CD4-positive, alpha-beta T cell (primary cell): ENCODE measurements at regions not wholly inside any gene's neighbourhood (a gene's known extent, or its start where the extent isn't known, plus 50 kb on each side); places are given as distances from the start of the nearest gene placed in this dataset.

Source experiments
- ATAC-seq: fragments of 200-7000 bp; cut with Tn5 transposase; one replicate; pipeline ENCODE4 v1.10.0; 2022; ENCODE audit warnings: mild to moderate bottlenecking; ENCODE audit not compliant: poor library complexity
- CTCF ChIA-PET: fragments of 350-600 bp; sonication (Branson Sonifier 250); formaldehyde crosslinking; loops from one replicate; lab custom pipeline; 2021; ENCODE audit warnings: antibody characterized with exemption, inconsistent platforms; lab: Charles Lee
- POLR2A ChIA-PET: fragments of 350-600 bp; sonication (Branson Sonifier 250); formaldehyde crosslinking; loops from one replicate; lab custom pipeline; 2021; ENCODE audit warnings: antibody characterized with exemption, inconsistent platforms; lab: Charles Lee
- DNase-seq, 14 experiments: peaks; one replicate each; pipeline ENCODE4 v3.0.0-alpha.2; 2013 to 2020; ENCODE audit warnings: mixed read lengths in 2 of 14
- H3K27ac ChIP-seq, 2 donors: one replicate each; pipeline versions ENCODE4 v1.5.1 to v1.7.0; 2013; ENCODE audit warnings: low read length in 2 of 2, low read depth in 1 of 2, mild to moderate bottlenecking in 1 of 2
- H3K27me3 ChIP-seq, 2 experiments: 1 replicate in 1 of 2; 2 replicates in 1 of 2; pipeline versions ENCODE4 v1.6.1 to v1.7.0; 2013; ENCODE audit warnings: low read length in 2 of 2, control low read depth in 1 of 2, mild to moderate bottlenecking in 1 of 2, moderate library complexity in 1 of 2; ENCODE audit not compliant: insufficient read depth in 2 of 2, control insufficient read depth in 1 of 2
- H3K36me3 ChIP-seq: one replicate; pipeline ENCODE4 v1.6.1; 2013; ENCODE audit warnings: low read length, control low read depth; ENCODE audit not compliant: insufficient read depth
- H3K4me1 ChIP-seq: one replicate; pipeline ENCODE4 v1.6.1; 2013; ENCODE audit warnings: low read length, control low read depth; ENCODE audit not compliant: insufficient read depth
- H3K4me3 ChIP-seq: one replicate; pipeline ENCODE4 v1.5.1; 2013; ENCODE audit warnings: mild to moderate bottlenecking, low read length, moderate library complexity
- H3K9me3 ChIP-seq, 2 experiments: 1 replicate in 1 of 2; 2 replicates in 1 of 2; pipeline versions ENCODE4 v1.6.1 to v1.7.0; 2013; ENCODE audit warnings: low read length in 2 of 2, mild to moderate bottlenecking in 2 of 2, control low read depth in 1 of 2, moderate library complexity in 1 of 2; ENCODE audit not compliant: control insufficient read depth in 1 of 2, insufficient read depth in 1 of 2
- H3K27ac Mint-ChIP-seq: one replicate; pipeline ENCODE4 v1.8.0; 2020; ENCODE audit warnings: mixed read lengths
- H3K27me3 Mint-ChIP-seq: one replicate; pipeline ENCODE4 v1.8.0; 2021; ENCODE audit warnings: mixed read lengths
- H3K36me3 Mint-ChIP-seq: one replicate; pipeline ENCODE4 v1.8.0; 2021; ENCODE audit warnings: low read depth, mixed read lengths
- H3K4me1 Mint-ChIP-seq: one replicate; pipeline ENCODE4 v1.8.0; 2021; ENCODE audit warnings: low read depth, mixed read lengths
- H3K4me3 Mint-ChIP-seq: one replicate; pipeline ENCODE4 v1.8.0; 2020; ENCODE audit warnings: mild to moderate bottlenecking, mixed read lengths
- H3K9me3 Mint-ChIP-seq: one replicate; pipeline ENCODE4 v1.8.0; 2020; ENCODE audit warnings: mixed read lengths
- intact Hi-C, 2 experiments: fragments of 100-400 bp; cut with DNase I in 1 of 2; cut with micrococcal nuclease in 1 of 2; formaldehyde crosslinking; loops; one replicate each; pipeline versions ENCODE4 v1.15.1 to v1.9.0; 2023 to 2025; cut with DNase I, micrococcal nuclease
- TF ChIP-seq, protein P1 (sequence below): fragments of 200-600 bp; IDR thresholded peaks from one replicate; pipeline ENCODE4 v1.8.0; 2022; ENCODE audit warnings: antibody characterized with exemption, mild to moderate bottlenecking

DNA sequence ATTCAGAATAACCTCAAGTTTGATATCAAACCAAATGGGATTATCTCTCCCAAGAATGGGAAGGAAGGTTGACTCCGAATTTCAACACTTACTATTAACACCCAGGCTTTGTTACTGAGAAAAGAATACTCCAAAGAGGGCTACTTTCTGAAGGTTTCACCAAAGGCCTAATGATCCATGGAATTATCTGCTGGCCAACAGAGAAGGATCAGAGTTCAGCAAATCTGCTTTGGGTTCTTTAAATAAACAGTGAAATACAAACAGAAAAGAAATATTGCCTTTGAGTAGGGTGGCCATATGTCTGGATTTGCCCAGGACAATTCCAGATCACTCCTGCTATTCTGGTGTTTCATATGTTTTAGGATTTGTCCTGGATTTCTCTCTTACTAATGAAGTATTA, 564.5 kb upstream of the PSMD7 start:
- Histone ChIP-seq H3K36me3 (no peaks in the 10 kb centered on the region), H3K27me3 (no peaks in the 10 kb centered on the region), H3K9me3 (peaks cover 0 to 7% of the 10 kb centered on the region in 2 experiments), H3K4me3 (no peak overlapping the region), H3K27ac (no peak overlapping the region), H3K4me1 (no peaks in the 10 kb centered on the region)
- peaks cover 5% of the 10 kb centered on the region for H3K9me3 Mint-ChIP-seq
- CTCF ChIA-PET: no interaction called here
- H3K4me3 Mint-ChIP-seq: no peak overlapping the region
- TF ChIP-seq, protein P1, sequence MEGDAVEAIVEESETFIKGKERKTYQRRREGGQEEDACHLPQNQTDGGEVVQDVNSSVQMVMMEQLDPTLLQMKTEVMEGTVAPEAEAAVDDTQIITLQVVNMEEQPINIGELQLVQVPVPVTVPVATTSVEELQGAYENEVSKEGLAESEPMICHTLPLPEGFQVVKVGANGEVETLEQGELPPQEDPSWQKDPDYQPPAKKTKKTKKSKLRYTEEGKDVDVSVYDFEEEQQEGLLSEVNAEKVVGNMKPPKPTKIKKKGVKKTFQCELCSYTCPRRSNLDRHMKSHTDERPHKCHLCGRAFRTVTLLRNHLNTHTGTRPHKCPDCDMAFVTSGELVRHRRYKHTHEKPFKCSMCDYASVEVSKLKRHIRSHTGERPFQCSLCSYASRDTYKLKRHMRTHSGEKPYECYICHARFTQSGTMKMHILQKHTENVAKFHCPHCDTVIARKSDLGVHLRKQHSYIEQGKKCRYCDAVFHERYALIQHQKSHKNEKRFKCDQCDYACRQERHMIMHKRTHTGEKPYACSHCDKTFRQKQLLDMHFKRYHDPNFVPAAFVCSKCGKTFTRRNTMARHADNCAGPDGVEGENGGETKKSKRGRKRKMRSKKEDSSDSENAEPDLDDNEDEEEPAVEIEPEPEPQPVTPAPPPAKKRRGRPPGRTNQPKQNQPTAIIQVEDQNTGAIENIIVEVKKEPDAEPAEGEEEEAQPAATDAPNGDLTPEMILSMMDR: no peak
- DNase-seq (no peak), ATAC-seq (no peak)
- H3K36me3 Mint-ChIP-seq: no peaks in the 10 kb centered on the region
- H3K4me1 Mint-ChIP-seq: no peaks in the 10 kb centered on the region
- POLR2A ChIA-PET: no interaction called here
- no peaks in the 10 kb centered on the region for H3K27me3 Mint-ChIP-seq
- intact Hi-C loops: no loop called here
- H3K27ac Mint-ChIP-seq: no peak overlapping the region

DNA sequence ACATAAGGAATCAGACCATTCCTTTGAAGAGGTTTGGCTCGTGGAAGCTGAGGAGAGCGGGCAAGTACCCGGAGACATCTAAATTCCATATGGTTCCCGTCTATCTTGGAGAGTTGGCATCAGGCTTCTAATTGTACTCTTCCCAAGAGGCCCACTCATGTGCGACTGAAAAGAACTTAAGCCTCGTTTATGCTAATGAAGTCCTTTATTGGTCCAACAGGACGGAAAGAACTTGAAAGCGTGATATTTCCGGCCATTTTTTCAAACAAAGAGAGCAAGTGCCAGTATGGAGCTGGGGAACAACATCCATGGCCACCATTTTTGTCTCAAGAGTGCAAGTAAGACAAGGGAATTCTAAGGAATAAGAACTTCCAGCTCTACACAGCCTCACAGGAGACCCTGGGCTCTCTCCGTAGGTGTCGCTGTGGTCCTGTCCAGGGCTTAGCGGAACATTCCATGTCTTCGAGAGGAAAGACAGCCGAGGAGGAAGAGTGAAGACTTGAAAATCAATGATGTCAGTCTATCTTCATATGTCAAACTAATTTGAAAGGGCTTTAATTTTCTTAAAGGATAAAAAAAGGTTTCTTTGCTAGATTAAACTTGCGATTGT, 566.0 kb upstream of the PSMD7 start:
- Mint-ChIP-seq H3K9me3 (peaks cover 5% of the 10 kb centered on the region), H3K27ac (no peak overlapping the region), H3K27me3 (no peaks in the 10 kb centered on the region), H3K36me3 (no peaks in the 10 kb centered on the region), H3K4me3 (no peak overlapping the region), H3K4me1 (no peaks in the 10 kb centered on the region)
- Histone ChIP-seq H3K4me1 (no peaks in the 10 kb centered on the region), H3K27me3 (no peaks in the 10 kb centered on the region), H3K9me3 (peaks cover 0 to 14% of the 10 kb centered on the region in 2 experiments), H3K4me3 (no peak overlapping the region), H3K27ac (no peak overlapping the region), H3K36me3 (no peaks in the 10 kb centered on the region)
- ChIA-PET POLR2A (no interaction called here), CTCF (no interaction called here)
- intact Hi-C loops: no loop called here
- no peak for ATAC-seq
- TF ChIP-seq, protein P1: no peak
- no peak for DNase-seq

DNA sequence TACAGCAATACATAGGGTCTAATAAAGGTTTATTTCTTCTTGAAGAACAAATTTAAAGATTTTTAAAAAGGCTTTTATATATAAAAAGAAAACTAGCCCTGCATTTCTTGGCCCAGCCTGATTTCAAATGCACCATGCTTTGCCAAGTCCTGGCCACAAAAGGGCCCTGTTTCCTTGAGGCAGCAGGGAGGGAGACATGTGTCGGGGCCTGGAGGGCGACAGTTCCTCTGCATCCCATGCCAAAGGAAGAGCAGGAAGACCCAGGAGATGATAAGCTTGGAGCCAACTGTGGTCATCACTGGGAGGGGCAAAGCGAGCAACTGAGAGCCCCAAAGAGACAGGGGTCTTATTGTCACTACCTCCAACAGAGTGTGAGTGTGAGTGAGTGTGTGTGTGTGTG, 571.5 kb upstream of the PSMD7 start:
- no peak overlapping the region for H3K27ac Mint-ChIP-seq
- intact Hi-C loops: no loop called here
- H3K4me3 Mint-ChIP-seq: no peak overlapping the region
- no peaks in the 10 kb centered on the region for H3K27me3 Mint-ChIP-seq
- Histone ChIP-seq H3K4me3 (no peak overlapping the region), H3K27ac (no peak overlapping the region), H3K4me1 (no peaks in the 10 kb centered on the region), H3K27me3 (no peaks in the 10 kb centered on the region), H3K9me3 (peaks cover 0 to 19% of the 10 kb centered on the region in 2 experiments), H3K36me3 (no peaks in the 10 kb centered on the region)
- H3K9me3 Mint-ChIP-seq: peaks cover 5% of the 10 kb centered on the region
- no peaks in the 10 kb centered on the region for H3K4me1 Mint-ChIP-seq
- POLR2A ChIA-PET: no interaction called here
- DNase-seq: no peak
- TF ChIP-seq, protein P1: no peak
- CTCF ChIA-PET: no interaction called here
- no peaks in the 10 kb centered on the region for H3K36me3 Mint-ChIP-seq
- no peak for ATAC-seq
